ENCODE measurements at regions not wholly inside any gene's neighbourhood (a gene's known extent, or its start where the extent isn't known, plus 50 kb on each side); places are given as distances from the start of the nearest gene placed in this dataset.

GRCh38 chr4:100963627-100964026, 383.7 kb downstream of the PPP3CA start:
- TF ChIP-seq CTCF (IDR thresholded peaks at IDR 0.05) (no peak), POLR2AphosphoS5 (IDR thresholded peaks at IDR 0.05) (no peak), EP300 (IDR thresholded peaks at IDR 0.05) (no peak), POLR2A (IDR thresholded peaks at IDR 0.05; ENCODE audit: low read depth) (no peak)

Measured in esophagus muscularis mucosa (tissue), 4 donors.